ENCODE measurements at regions not wholly inside any gene's neighbourhood (a gene's known extent, or its start where the extent isn't known, plus 50 kb on each side); places are given as distances from the start of the nearest gene placed in this dataset.

DNA sequence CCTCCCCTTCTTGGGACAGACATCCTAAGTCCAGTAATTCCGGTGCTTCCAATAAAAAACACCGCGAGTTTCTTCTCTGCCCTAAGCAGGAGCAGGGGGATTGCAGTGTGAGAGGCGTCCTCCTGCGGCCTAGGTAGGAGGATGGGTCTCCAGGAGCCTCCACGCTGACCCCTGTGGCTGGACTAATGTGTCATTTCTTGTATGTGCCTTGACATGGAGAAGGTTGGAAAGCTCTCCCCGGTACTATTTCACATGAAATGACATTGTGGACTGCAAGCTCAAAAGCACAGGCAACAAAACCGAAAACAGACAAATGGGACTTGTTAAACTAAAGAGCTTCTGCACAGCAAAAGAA, 66.6 kb upstream of the ENPP6 start:
- no peaks in the 10 kb centered on the region for H3K79me2 ChIP-seq (ENCODE audit: control insufficient read depth, insufficient read depth, low read length)
- 53% methylated on average over 8 of the region's 8 CpGs for WGBS (ENCODE audit: insufficient coverage, low coverage, missing lambda C conversion rate)
- DNase-seq (ENCODE audit: extremely low read depth in 1 of 4, low spot score in 3 of 4) (peak in 1 of 4 experiments; percentile 2), FAIRE-seq (no peak), ATAC-seq (no peak)
- POLR2A ChIA-PET, result interaction anchor here (1.4 kb wide), 1 partner anchor 16 kb away, joined by 6 read pairs; no protein-coding TSS in a partner anchor
- CTCF ChIA-PET (ENCODE audit: low intra/inter-chr PET ratio), result no interaction called here
- H4K20me1 ChIP-seq (replicated peaks; ENCODE audit: control insufficient read depth, insufficient read depth, low read length), result no peaks in the 10 kb centered on the region
- intact Hi-C loops (cut with micrococcal nuclease) (no loop called here), in situ Hi-C loops (cut with MboI) (no loop called here)
- no peak for TF ChIP-seq ETS2 (tag; IDR thresholded peaks at IDR 0.05; ENCODE audit: borderline replicate concordance, poor library complexity, severe bottlenecking)
- TF ChIP-seq, protein P1, sequence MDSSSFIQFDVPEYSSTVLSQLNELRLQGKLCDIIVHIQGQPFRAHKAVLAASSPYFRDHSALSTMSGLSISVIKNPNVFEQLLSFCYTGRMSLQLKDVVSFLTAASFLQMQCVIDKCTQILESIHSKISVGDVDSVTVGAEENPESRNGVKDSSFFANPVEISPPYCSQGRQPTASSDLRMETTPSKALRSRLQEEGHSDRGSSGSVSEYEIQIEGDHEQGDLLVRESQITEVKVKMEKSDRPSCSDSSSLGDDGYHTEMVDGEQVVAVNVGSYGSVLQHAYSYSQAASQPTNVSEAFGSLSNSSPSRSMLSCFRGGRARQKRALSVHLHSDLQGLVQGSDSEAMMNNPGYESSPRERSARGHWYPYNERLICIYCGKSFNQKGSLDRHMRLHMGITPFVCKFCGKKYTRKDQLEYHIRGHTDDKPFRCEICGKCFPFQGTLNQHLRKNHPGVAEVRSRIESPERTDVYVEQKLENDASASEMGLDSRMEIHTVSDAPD (CRISPR knock-in tag; IDR thresholded peaks at IDR 0.05), result no peak
- TF ChIP-seq PTRF (tag; IDR thresholded peaks at IDR 0.05), result no peak
- no peak for TF ChIP-seq SP1 (CRISPR knock-in tag; IDR thresholded peaks at IDR 0.05)
- H3K4me1 ChIP-seq (replicated peaks in 1 of 2; ENCODE audit: control insufficient read depth in 2 of 2, insufficient read depth in 2 of 2, low read length in 2 of 2), result peaks cover 0 to 5% of the 10 kb centered on the region in 2 experiments; a peak in 3 of 5 replicates
- BruUV-seq (replicated peaks), result no TSS peak
- no peak overlapping the region for H3K4me2 ChIP-seq (ENCODE audit: insufficient read depth, low read length)
- H3K36me3 ChIP-seq (ENCODE audit: control insufficient read depth, insufficient read depth, low read length), result no peaks in the 10 kb centered on the region
- no peaks in the 10 kb centered on the region for H3K27me3 ChIP-seq (ENCODE audit: control insufficient read depth in 2 of 2, insufficient read depth in 2 of 2, low read length in 2 of 2)
- no peaks in the 10 kb centered on the region for H3K9me1 ChIP-seq (ENCODE audit: control insufficient read depth, insufficient read depth, low read length)
- no peak overlapping the region for H3K9ac ChIP-seq (ENCODE audit: insufficient read depth in 1 of 2, low read depth in 2 of 2, low read length in 2 of 2)
- no peak overlapping the region for H2AFZ ChIP-seq (ENCODE audit: low read depth, low read length)
- no peak overlapping the region for H3K4me3 ChIP-seq
- no peak overlapping the region for H3K27ac ChIP-seq (ENCODE audit: extremely low read depth, low read depth, low read length)
- no peaks in the 10 kb centered on the region for H3K9me3 ChIP-seq (replicated peaks; ENCODE audit: control insufficient read depth, insufficient read depth, low read depth, low read length)

Measured in K562 (cell line).